Fibroblast of peridontal ligament (primary cell): ENCODE measurements at regions not wholly inside any gene's neighbourhood (a gene's known extent, or its start where the extent isn't known, plus 50 kb on each side); places are given as distances from the start of the nearest gene placed in this dataset.

Experiments used
- DNase-seq: peaks from one replicate; pipeline ENCODE4 v3.0.0-alpha.2; 2010; ENCODE audit errors: extremely low read depth

DNA sequence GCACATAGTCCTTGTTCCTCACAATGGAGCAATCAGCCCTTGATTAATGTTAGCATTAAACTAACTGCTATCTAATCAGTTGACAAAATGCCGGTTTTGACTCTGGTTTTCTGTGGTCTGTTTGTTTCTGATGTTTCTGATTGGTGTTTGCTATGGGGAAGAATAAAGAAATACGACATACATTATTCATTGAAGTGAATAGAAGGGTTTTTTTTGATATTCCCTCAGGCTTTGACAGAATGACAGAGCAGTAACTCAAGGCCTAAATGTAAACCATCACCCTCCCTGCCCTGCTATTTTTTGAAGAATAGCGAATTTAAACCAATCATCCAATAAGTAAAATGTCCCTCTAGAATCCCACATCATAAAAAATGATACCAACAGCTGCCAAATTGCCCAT is 65.5 kb upstream of the HS3ST1 start:
- DNase-seq = no peak

DNA sequence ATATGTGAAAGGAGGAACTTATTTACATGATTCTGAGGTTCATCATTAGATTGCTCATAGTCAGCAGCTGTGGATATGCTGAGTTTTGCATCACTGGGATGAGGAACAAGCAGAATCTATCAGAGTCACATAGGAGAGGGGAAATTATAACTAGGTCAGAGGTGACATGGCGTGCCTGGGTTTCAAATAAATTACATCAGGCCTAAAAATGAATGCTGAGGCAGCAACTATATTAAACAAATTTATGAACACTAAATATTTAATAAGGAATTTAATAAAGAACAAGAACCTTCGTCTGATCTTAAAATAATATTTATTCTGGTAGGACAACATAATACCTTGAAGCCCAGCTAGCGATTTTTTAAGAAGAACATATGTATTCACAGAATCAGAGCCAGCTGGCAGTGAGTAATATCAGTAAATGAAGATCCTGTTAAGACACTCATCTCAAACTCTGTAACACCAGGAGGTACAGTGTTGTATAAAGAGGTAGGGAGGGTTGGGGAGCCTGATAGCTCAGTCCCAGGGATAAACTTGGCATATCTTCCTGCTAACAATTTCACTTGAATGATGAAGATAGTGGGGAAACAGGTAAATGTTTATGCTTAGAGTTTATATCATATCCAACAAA is 60.9 kb upstream of the HS3ST1 start:
- no peak for DNase-seq

DNA sequence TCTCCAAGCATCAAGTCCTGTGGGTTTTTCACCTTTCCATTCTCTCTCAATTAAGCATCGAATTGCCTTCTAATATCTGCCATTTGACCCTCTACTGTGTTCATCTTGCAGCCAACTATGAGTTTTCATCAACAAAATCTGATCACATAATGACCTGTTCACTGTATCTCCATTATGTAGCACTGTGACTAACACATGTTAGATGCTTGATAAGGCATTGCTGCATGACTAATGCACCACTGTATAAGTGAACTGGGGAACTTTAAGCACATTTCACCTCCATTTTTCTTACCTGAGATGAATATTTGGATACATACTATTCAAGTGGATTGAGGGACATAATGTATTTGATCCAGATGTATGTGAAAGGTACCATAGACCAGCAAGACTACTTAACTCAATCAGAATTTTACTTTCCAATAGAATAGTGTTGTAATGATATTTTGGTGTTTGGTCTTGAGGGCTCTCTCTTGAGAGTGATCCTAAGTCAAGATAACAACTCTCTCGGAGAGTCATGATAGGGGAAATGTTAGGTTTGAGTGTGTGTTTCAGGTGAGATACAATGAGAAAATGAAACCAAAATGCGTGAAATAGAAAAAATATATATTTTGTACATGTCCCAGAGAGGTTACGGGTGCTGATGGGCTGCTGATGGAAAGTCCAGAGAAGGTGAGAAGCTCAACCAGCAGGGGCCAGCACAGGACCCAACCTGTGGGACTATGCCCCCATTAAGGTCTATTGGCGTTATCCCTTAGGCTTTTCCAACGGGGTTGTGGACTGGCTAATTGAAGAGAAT is 60.2 kb upstream of the HS3ST1 start:
- DNase-seq = no peak

- no peak for DNase-seq
These were observed 59.3 kb upstream of the HS3ST1 start for GRCh38 chr4:11487868-11488544.

DNA sequence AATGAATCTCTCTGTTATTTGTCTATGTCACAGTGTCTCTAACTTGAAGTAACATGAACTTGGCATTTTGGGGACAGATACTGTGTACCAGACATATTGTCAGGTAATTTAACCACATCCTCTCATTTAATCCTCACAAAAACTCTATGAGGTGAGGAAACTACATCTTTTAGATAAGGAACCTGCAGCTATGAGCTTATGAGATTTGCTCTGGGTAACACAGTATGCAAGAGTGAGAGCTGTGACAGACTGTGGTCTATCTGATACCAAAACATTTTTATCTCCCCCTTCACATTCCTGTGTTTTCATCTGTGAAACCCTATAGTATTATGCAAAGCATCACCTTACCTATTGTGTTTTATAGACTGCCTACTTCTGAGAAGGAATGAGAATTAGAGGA is 58.4 kb upstream of the HS3ST1 start:
- no peak for DNase-seq

DNA sequence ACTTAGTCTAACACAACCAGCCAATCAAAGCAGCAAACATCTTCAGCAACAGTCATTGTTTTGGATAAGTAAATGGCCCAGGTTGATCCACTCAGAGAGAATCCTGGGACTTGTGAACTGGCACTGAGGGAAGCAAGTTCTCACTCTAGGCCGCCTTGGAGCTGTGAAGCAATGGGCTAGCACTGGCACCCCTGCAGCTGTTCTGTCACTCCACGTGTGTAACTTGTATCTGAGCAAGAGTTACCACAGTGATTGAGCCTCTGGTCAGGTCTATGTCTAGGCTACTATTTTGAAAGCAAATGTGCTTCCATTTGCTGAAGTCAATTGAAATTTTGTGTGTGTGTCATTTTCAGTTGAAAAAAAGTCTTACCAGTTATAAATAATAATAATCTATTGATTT is 57.2 kb upstream of the HS3ST1 start:
- no peak for DNase-seq

- no peak for DNase-seq
These were observed 55.8 kb upstream of the HS3ST1 start for GRCh38 chr4:11484531-11484930.

DNA sequence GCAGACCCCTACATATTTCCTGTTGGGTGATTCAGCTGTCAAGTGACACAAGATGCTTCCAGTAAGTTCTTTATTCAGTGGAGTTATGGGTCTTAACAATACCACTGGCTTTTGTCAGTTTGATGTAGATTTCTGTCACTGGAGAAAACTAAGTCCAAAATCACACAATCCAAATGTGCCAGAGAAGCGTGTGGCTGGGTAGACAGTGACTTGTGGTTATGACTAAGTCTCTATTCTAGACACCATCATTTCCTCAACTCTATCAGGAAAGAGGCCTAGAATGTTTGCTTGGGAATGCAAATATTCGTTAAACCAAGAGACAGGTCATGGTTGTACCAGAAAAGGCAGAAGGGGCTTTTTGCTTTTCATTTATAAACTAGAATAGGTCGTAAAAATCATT is 54.4 kb upstream of the HS3ST1 start:
- DNase-seq = no peak

- DNase-seq = no peak
These were observed 52.0 kb upstream of the HS3ST1 start for GRCh38 chr4:11480683-11481082.
